ENCODE measurements at regions not wholly inside any gene's neighbourhood (a gene's known extent, or its start where the extent isn't known, plus 50 kb on each side); places are given as distances from the start of the nearest gene placed in this dataset.

GRCh38 chr2:188051706-188052105, 240.0 kb upstream of the GULP1 start:
- peak; percentile 15 for DNase-seq (ENCODE audit: low read depth)
- TF ChIP-seq CTCF (conservative IDR thresholded peaks at IDR 0.05; ENCODE audit: control insufficient read depth, insufficient read depth, low read depth, low read length) = no peak
- H3K4me3 ChIP-seq (ENCODE audit: control insufficient read depth, low read depth, low read length) = no peak overlapping the region

GRCh38 chr2:188065386-188065785, 226.3 kb upstream of the GULP1 start:
- no peak for TF ChIP-seq CTCF (conservative IDR thresholded peaks at IDR 0.05; ENCODE audit: control insufficient read depth, insufficient read depth, low read depth, low read length)
- DNase-seq (ENCODE audit: low read depth) = no peak
- H3K4me3 ChIP-seq (ENCODE audit: control insufficient read depth, low read depth, low read length) = no peak overlapping the region

GRCh38 chr2:188068093-188068492, 223.6 kb upstream of the GULP1 start:
- no peak for TF ChIP-seq CTCF (conservative IDR thresholded peaks at IDR 0.05; ENCODE audit: control insufficient read depth, insufficient read depth, low read depth, low read length)
- DNase-seq (ENCODE audit: low read depth) = peak; percentile 4

GRCh38 chr2:188076149-188077056, 215.3 kb upstream of the GULP1 start:
- no peak overlapping the region for H3K4me3 ChIP-seq (ENCODE audit: control insufficient read depth, low read depth, low read length)
- TF ChIP-seq CTCF (conservative IDR thresholded peaks at IDR 0.05; ENCODE audit: control insufficient read depth, insufficient read depth, low read depth, low read length) = no peak
- no peak for DNase-seq (ENCODE audit: low read depth)

More at GRCh38 chr2:188068093-188068492, 223.6 kb upstream of the GULP1 start:
- H3K4me3 ChIP-seq (ENCODE audit: control insufficient read depth, low read depth, low read length) = no peak overlapping the region

- no peak for TF ChIP-seq CTCF (conservative IDR thresholded peaks at IDR 0.05; ENCODE audit: control insufficient read depth, insufficient read depth, low read depth, low read length)
- H3K4me3 ChIP-seq (ENCODE audit: control insufficient read depth, low read depth, low read length) = no peak overlapping the region
- DNase-seq (ENCODE audit: low read depth) = no peak
Measured at GRCh38 chr2:188077757-188078156, 213.9 kb upstream of the GULP1 start.

GRCh38 chr2:188078534-188078933, 213.1 kb upstream of the GULP1 start:
- no peak for DNase-seq (ENCODE audit: low read depth)
- H3K4me3 ChIP-seq (ENCODE audit: control insufficient read depth, low read depth, low read length) = no peak overlapping the region
- no peak for TF ChIP-seq CTCF (conservative IDR thresholded peaks at IDR 0.05; ENCODE audit: control insufficient read depth, insufficient read depth, low read depth, low read length)

All from fibroblast of mammary gland (primary cell).